Endothelial cell of umbilical vein (primary cell): ENCODE measurements at regions not wholly inside any gene's neighbourhood (a gene's known extent, or its start where the extent isn't known, plus 50 kb on each side); places are given as distances from the start of the nearest gene placed in this dataset.

Experiments used
- BruUV-seq: library from RNA; stranded (reverse); fragments of 400-500 nt; replicated peaks from 2 replicates; lab custom pipeline; 2021; lab: Mats Ljungman, UMichigan
- CTCF ChIA-PET: fragments of 300-600, 350-600 bp; sonication (Branson Sonifier 250); formaldehyde crosslinking; loops from one replicate; lab custom pipeline; 2021; ENCODE audit warnings: antibody characterized with exemption, inconsistent platforms; lab: Charles Lee
- POLR2A ChIA-PET: fragments of 300-600, 350-600 bp; sonication (Branson Sonifier 250); formaldehyde crosslinking; loops from one replicate; lab custom pipeline; 2021; ENCODE audit warnings: antibody characterized with exemption, inconsistent platforms; lab: Charles Lee
- DNase-seq: peaks from one replicate; pipeline ENCODE4 v3.0.0-alpha.2; 2011; ENCODE audit warnings: low read depth, low spot score
- FAIRE-seq: peaks from 2 replicates; lab custom pipeline; 2011; peaks lifted over from hg19 to GRCh38; lab: Jason Lieb, UNC
- H2AFZ ChIP-seq: 2 replicates; pipeline ENCODE4 v1.6.0; 2012; ENCODE audit warnings: low read depth, low read length, control low read depth, inconsistent platforms
- H3K27ac ChIP-seq: 2 replicates; pipeline ENCODE4 v1.5.1; 2011; ENCODE audit warnings: low read depth, mild to moderate bottlenecking, control low read depth, low read length, moderate library complexity; ENCODE audit not compliant: insufficient read depth
- H3K27me3 ChIP-seq, 2 experiments: 2 replicates each; pipeline versions ENCODE4 v1.6.0 to v1.6.1; 2011; ENCODE audit warnings: low read length in 2 of 2, mixed read lengths in 1 of 2; ENCODE audit not compliant: control insufficient read depth in 2 of 2, insufficient read depth in 2 of 2
- H3K36me3 ChIP-seq, 2 experiments: 2 replicates in 1 of 2; 3 replicates in 1 of 2; pipeline ENCODE4 v1.5.1; 2011; ENCODE audit warnings: low read length in 2 of 2, mild to moderate bottlenecking in 1 of 2, moderate library complexity in 1 of 2; ENCODE audit not compliant: control insufficient read depth in 2 of 2, insufficient read depth in 2 of 2; ENCODE audit errors: extremely low read depth in 1 of 2
- H3K4me1 ChIP-seq: 3 replicates; pipeline ENCODE4 v1.5.1; 2011; ENCODE audit warnings: mild to moderate bottlenecking, low read length; ENCODE audit not compliant: control insufficient read depth, insufficient read depth; ENCODE audit errors: extremely low read depth
- H3K4me2 ChIP-seq: 2 replicates; pipeline ENCODE4 v1.6.1; 2011; ENCODE audit warnings: low read length, control low read depth, mixed read lengths; ENCODE audit not compliant: insufficient read depth
- H3K4me3 ChIP-seq, 3 experiments: fragments of 200-600 bp in 1 of 3; sonication (generic), shearing (Covaris generic) in 1 of 3; replicated peaks in 1 of 3; 2 replicates each; pipeline ENCODE4 v1.5.1; 2011 to 2016; ENCODE audit warnings: control low read depth in 3 of 3, low read length in 3 of 3, mild to moderate bottlenecking in 2 of 3, inconsistent platforms in 1 of 3, low read depth in 1 of 3, moderate library complexity in 1 of 3; ENCODE audit not compliant: insufficient read depth in 1 of 3
- H3K79me2 ChIP-seq: 2 replicates; pipeline ENCODE4 v1.6.0; 2012; ENCODE audit warnings: low read length, inconsistent platforms; ENCODE audit not compliant: control insufficient read depth, insufficient read depth
- H3K9ac ChIP-seq: replicated peaks from 2 replicates; pipeline ENCODE3; 2011; ENCODE audit warnings: low read length, control low read depth; ENCODE audit not compliant: insufficient read depth; ENCODE audit errors: extremely low read depth
- H3K9me1 ChIP-seq: replicated peaks from 3 replicates; pipeline ENCODE4 v1.6.0; 2011; ENCODE audit warnings: mild to moderate bottlenecking, low read length; ENCODE audit not compliant: control insufficient read depth, insufficient read depth; ENCODE audit errors: extremely low read depth
- H3K9me3 ChIP-seq: replicated peaks from 2 replicates; pipeline ENCODE4 v1.5.1; 2012; ENCODE audit warnings: low read length, inconsistent platforms; ENCODE audit not compliant: control insufficient read depth, insufficient read depth
- H4K20me1 ChIP-seq: replicated peaks from 2 replicates; pipeline ENCODE3; 2011; ENCODE audit warnings: mild to moderate bottlenecking, low read length; ENCODE audit not compliant: control insufficient read depth, insufficient read depth; ENCODE audit errors: extremely low read depth
- EZH2 ChIP-seq: IDR thresholded peaks from 2 replicates; pipeline ENCODE4 v1.6.1; 2012; ENCODE audit warnings: borderline replicate concordance, low read depth, mild to moderate bottlenecking, moderate library complexity, low read length, inconsistent platforms; ENCODE audit not compliant: severe bottlenecking
- FOS ChIP-seq: IDR thresholded peaks from 2 replicates; pipeline ENCODE4 v1.6.1; 2011; ENCODE audit warnings: mild to moderate bottlenecking, low read length, moderate library complexity, borderline replicate concordance; ENCODE audit not compliant: insufficient read depth
- GATA2 ChIP-seq: IDR thresholded peaks from 2 replicates; pipeline ENCODE4 v1.7.0; 2011; ENCODE audit warnings: low read depth, mild to moderate bottlenecking, moderate library complexity, mixed read lengths, low read length; ENCODE audit not compliant: insufficient read length, insufficient read depth
- JUN ChIP-seq: IDR thresholded peaks from 2 replicates; pipeline ENCODE4 v1.6.1; 2011; ENCODE audit warnings: borderline replicate concordance, low read depth; ENCODE audit not compliant: insufficient read length, insufficient read depth
- MYC ChIP-seq: IDR thresholded peaks from one replicate; pipeline ENCODE4 v1.6.1; 2011; ENCODE audit warnings: mild to moderate bottlenecking, low read depth, low read length
- POLR2A ChIP-seq: IDR thresholded peaks from 2 replicates; pipeline ENCODE4 v1.6.1; 2012; ENCODE audit warnings: low read depth, mild to moderate bottlenecking, control low read depth, low read length
- POLR2AphosphoS5 ChIP-seq: IDR thresholded peaks from 2 replicates; pipeline ENCODE4 v1.6.1; 2012; ENCODE audit warnings: low read depth, mild to moderate bottlenecking, control low read depth, low read length, moderate library complexity; ENCODE audit not compliant: insufficient read depth
- dilution Hi-C: fragments of 300-500 bp; cut with MboI; formaldehyde crosslinking; loops from one replicate; pipeline ENCODE4 v1.15.0; 2019; ENCODE audit warnings: low sequenced_read_pairs; ENCODE audit not compliant: extremely low pct_ligation_motif_present
- intact Hi-C: fragments of 100-400 bp; cut with micrococcal nuclease; formaldehyde crosslinking; loops from one replicate; pipeline ENCODE4 v1.10.0; 2022
- TF ChIP-seq, protein P1 (sequence below): IDR thresholded peaks from 2 replicates; pipeline ENCODE4 v1.6.1; 2011; ENCODE audit not compliant: insufficient read depth, insufficient read length
- TF ChIP-seq, protein P2 (sequence below), 2 donors: IDR thresholded peaks; 1 replicate in 1 of 2; 2 replicates in 1 of 2; pipeline ENCODE4 v1.5.1; 2011; ENCODE audit warnings: low read length in 2 of 2, mild to moderate bottlenecking in 2 of 2, moderate library complexity in 2 of 2, control low read depth in 1 of 2, inconsistent platforms in 1 of 2, low read depth in 1 of 2; ENCODE audit not compliant: insufficient read depth in 1 of 2; ENCODE audit errors: extremely low read depth in 1 of 2

DNA sequence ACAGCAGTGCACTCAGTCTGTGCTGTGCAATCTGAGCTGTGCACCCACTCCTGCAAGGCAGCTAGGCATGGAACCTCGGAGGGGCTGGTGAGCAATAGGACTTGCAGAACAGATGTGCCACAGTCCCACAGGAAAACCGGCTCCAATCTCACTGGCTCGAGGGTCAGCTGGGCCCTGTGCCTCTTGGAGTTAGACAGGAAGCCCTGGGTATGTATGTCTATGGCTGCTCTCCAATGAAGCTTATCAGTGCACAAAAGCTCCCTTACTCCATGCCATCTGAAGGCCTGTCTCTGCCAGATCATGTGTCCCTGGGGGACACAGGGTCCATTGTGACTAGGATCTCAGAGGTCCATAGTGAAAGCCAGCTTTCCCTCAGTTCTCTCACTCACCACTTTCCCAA is 335.8 kb downstream of the SH3BGRL start:
- TF ChIP-seq, protein P1, sequence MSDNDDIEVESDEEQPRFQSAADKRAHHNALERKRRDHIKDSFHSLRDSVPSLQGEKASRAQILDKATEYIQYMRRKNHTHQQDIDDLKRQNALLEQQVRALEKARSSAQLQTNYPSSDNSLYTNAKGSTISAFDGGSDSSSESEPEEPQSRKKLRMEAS, result no peak
- TF ChIP-seq POLR2AphosphoS5 (no peak), POLR2A (no peak), FOS (no peak), JUN (no peak), GATA2 (no peak), MYC (no peak), EZH2 (no peak)
- TF ChIP-seq, protein P2, sequence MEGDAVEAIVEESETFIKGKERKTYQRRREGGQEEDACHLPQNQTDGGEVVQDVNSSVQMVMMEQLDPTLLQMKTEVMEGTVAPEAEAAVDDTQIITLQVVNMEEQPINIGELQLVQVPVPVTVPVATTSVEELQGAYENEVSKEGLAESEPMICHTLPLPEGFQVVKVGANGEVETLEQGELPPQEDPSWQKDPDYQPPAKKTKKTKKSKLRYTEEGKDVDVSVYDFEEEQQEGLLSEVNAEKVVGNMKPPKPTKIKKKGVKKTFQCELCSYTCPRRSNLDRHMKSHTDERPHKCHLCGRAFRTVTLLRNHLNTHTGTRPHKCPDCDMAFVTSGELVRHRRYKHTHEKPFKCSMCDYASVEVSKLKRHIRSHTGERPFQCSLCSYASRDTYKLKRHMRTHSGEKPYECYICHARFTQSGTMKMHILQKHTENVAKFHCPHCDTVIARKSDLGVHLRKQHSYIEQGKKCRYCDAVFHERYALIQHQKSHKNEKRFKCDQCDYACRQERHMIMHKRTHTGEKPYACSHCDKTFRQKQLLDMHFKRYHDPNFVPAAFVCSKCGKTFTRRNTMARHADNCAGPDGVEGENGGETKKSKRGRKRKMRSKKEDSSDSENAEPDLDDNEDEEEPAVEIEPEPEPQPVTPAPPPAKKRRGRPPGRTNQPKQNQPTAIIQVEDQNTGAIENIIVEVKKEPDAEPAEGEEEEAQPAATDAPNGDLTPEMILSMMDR (IDR thresholded peaks at IDR 0.05; ENCODE audit: extremely low read depth in 1 of 2, insufficient read depth in 1 of 2, low read depth in 1 of 2, low read length in 2 of 2), result no peak
- Histone ChIP-seq H3K27ac (no peak overlapping the region), H3K4me1 (no peaks in the 10 kb centered on the region), H2AFZ (no peak overlapping the region), H3K4me2 (no peak overlapping the region), H3K79me2 (no peaks in the 10 kb centered on the region), H3K9me3 (no peaks in the 10 kb centered on the region), H4K20me1 (no peaks in the 10 kb centered on the region), H3K27me3 (no peaks in the 10 kb centered on the region), H3K9me1 (no peaks in the 10 kb centered on the region), H3K36me3 (no peaks in the 10 kb centered on the region), H3K4me3 (no peak overlapping the region), H3K9ac (no peak overlapping the region)
- no TSS peak for BruUV-seq
- CTCF ChIA-PET, result no interaction called here
- POLR2A ChIA-PET, result no interaction called here
- DNase-seq (no peak), FAIRE-seq (no peak)
- dilution Hi-C loops (no loop called here), intact Hi-C loops (no loop called here)
